ENCODE measurements at regions not wholly inside any gene's neighbourhood (a gene's known extent, or its start where the extent isn't known, plus 50 kb on each side); places are given as distances from the start of the nearest gene placed in this dataset.
A peak's percentile ranks its signal among the peaks of the same experiment; 100 is the strongest.
"Not testable (repeated sequence)": the region's sequence is repeated elsewhere in the genome, so short reads cannot be mapped to it uniquely, and the experiment has no call there.

- no peak for DNase-seq (ENCODE audit: low spot score)
Measured at GRCh38 chr12:67716817-67717216, 68.3 kb downstream of the DYRK2 start.

- DNase-seq (ENCODE audit: low spot score), result not testable (repeated sequence)
Measured at GRCh38 chr12:67719303-67719702, 70.8 kb downstream of the DYRK2 start.

- no peak for DNase-seq (ENCODE audit: low spot score)
Measured at GRCh38 chr12:67720351-67720856, 71.9 kb downstream of the DYRK2 start.

GRCh38 chr12:67721248-67721647, 72.7 kb downstream of the DYRK2 start:
- DNase-seq (ENCODE audit: low spot score), result peak; percentile 61

GRCh38 chr12:67722296-67722695, 73.8 kb downstream of the DYRK2 start:
- DNase-seq (ENCODE audit: low spot score), result no peak

GRCh38 chr12:67726868-67727267, 78.3 kb downstream of the DYRK2 start:
- no peak for DNase-seq (ENCODE audit: low spot score)

- DNase-seq (ENCODE audit: low spot score), result no peak
Measured at GRCh38 chr12:67727702-67728666, 79.4 kb downstream of the DYRK2 start.

- DNase-seq (ENCODE audit: low spot score), result no peak
Measured at GRCh38 chr12:67732857-67733256, 84.3 kb downstream of the DYRK2 start.

- DNase-seq (ENCODE audit: low spot score), result no peak
Measured at GRCh38 chr12:67735868-67736267, 87.3 kb downstream of the DYRK2 start.

- DNase-seq (ENCODE audit: low spot score), result no peak
Measured at GRCh38 chr12:67740711-67741110, 92.2 kb downstream of the DYRK2 start.

GRCh38 chr12:67741270-67741669, 92.7 kb downstream of the DYRK2 start:
- DNase-seq (ENCODE audit: low spot score), result no peak

GRCh38 chr12:67742461-67742860, 93.9 kb downstream of the DYRK2 start:
- no peak for DNase-seq (ENCODE audit: low spot score)

GRCh38 chr12:67747869-67748742, 99.6 kb downstream of the DYRK2 start:
- DNase-seq (ENCODE audit: low spot score), result peak; percentile 96

GRCh38 chr12:67748743-67749040, 100.1 kb downstream of the DYRK2 start:
- DNase-seq (ENCODE audit: low spot score), result peak; percentile 88

- no peak for DNase-seq (ENCODE audit: low spot score)
Measured at GRCh38 chr12:67750513-67751183, 102.1 kb downstream of the DYRK2 start.

- no peak for DNase-seq (ENCODE audit: low spot score)
Measured at GRCh38 chr12:67751381-67751928, 102.9 kb downstream of the DYRK2 start.

- DNase-seq (ENCODE audit: low spot score), result no peak
Measured at GRCh38 chr12:67752226-67752732, 103.7 kb downstream of the DYRK2 start.

- no peak for DNase-seq (ENCODE audit: low spot score)
Measured at GRCh38 chr12:67754933-67755697, 106.6 kb downstream of the DYRK2 start.

GRCh38 chr12:67757651-67758050, 109.1 kb downstream of the DYRK2 start:
- no peak for DNase-seq (ENCODE audit: low spot score)

GRCh38 chr12:67758119-67758518, 109.6 kb downstream of the DYRK2 start:
- DNase-seq (ENCODE audit: low spot score), result no peak
